Gastroesophageal sphincter (tissue), 4 donors: ENCODE measurements at regions not wholly inside any gene's neighbourhood (a gene's known extent, or its start where the extent isn't known, plus 50 kb on each side); places are given as distances from the start of the nearest gene placed in this dataset.

Source experiments
- ATAC-seq: fragments of 150-250 bp; one replicate; pipeline ENCODE4 v1.9.1; 2016; ENCODE audit warnings: mild to moderate bottlenecking, moderate library complexity
- H3K27ac ChIP-seq, 4 donors: fragments of 200-600 bp; sonication (generic) in 3 of 4; 1 replicate in 3 of 4; 2 replicates in 1 of 4; pipeline ENCODE4 v1.5.1; 2016 to 2019
- H3K27me3 ChIP-seq: fragments of 200-600 bp; sonication (generic); one replicate; pipeline ENCODE4 v1.5.1; 2019
- H3K36me3 ChIP-seq, 2 donors: fragments of 200-600 bp; sonication (generic); one replicate each; pipeline ENCODE4 v1.5.1; 2019; ENCODE audit warnings: control low read depth in 1 of 2
- H3K4me1 ChIP-seq, 3 donors: fragments of 200-600 bp; sonication (generic); 1 replicate in 2 of 3; 2 replicates in 1 of 3; pipeline ENCODE4 v1.5.1; 2016 to 2019; ENCODE audit warnings: control low read depth in 2 of 3
- H3K4me3 ChIP-seq, 2 donors: fragments of 200-600 bp; sonication (generic); one replicate each; pipeline ENCODE4 v1.5.1; 2019; ENCODE audit warnings: mild to moderate bottlenecking in 1 of 2, moderate library complexity in 1 of 2
- H3K9me3 ChIP-seq, 3 donors: fragments of 200-600 bp; sonication (generic); one replicate each; pipeline ENCODE4 v1.5.1; 2017 to 2019; ENCODE audit warnings: control low read depth in 2 of 3
- CTCF ChIP-seq, 4 experiments: fragments of 200-600 bp in 2 of 4; fragments of 450-650 bp in 2 of 4; sonication (generic) in 1 of 4; IDR thresholded peaks; one replicate each; pipeline ENCODE4 v1.5.1; 2017 to 2019; ENCODE audit warnings: antibody characterized with exemption in 4 of 4, mild to moderate bottlenecking in 2 of 4, moderate library complexity in 2 of 4
- EP300 ChIP-seq: sonication (generic); formaldehyde crosslinking; IDR thresholded peaks from one replicate; pipeline ENCODE4 v1.6.1; 2017; ENCODE audit warnings: antibody characterized with exemption, mild to moderate bottlenecking
- POLR2A ChIP-seq, 2 donors: fragments of 450-650 bp; IDR thresholded peaks; one replicate each; pipeline ENCODE4 v1.6.1; 2017; ENCODE audit warnings: antibody characterized with exemption in 2 of 2, mild to moderate bottlenecking in 2 of 2, moderate library complexity in 1 of 2
- POLR2AphosphoS5 ChIP-seq: sonication (generic); formaldehyde crosslinking; IDR thresholded peaks from one replicate; pipeline ENCODE4 v1.6.1; 2017; ENCODE audit warnings: antibody characterized with exemption
- WGBS, 2 donors: methylation state at CpG; one replicate each; pipeline ENCODE4 v1.1.5; 2018; ENCODE audit warnings: low coverage in 1 of 2; 5-methylcytosine and 5-hydroxymethylcytosine counted together

GRCh38 chr2:191543708-191544107, 134.2 kb upstream of the NABP1 start:
- no peak for ATAC-seq
- H3K36me3 ChIP-seq: no peaks in the 10 kb centered on the region
- 56 to 58% methylated on average over 1 to 2 of the region's 2 CpGs for WGBS, 2 donors

GRCh38 chr2:191544461-191545062, 133.4 kb upstream of the NABP1 start:
- H3K4me3 ChIP-seq: no peak overlapping the region
- H3K27me3 ChIP-seq: no peaks in the 10 kb centered on the region
- no peak overlapping the region for H3K27ac ChIP-seq
- H3K36me3 ChIP-seq: no peaks in the 10 kb centered on the region
- no peak for ATAC-seq
- TF ChIP-seq CTCF (IDR thresholded peaks at IDR 0.05) (no peak), POLR2A (IDR thresholded peaks at IDR 0.05) (no peak), EP300 (no peak), POLR2AphosphoS5 (no peak)
- no peaks in the 10 kb centered on the region for H3K4me1 ChIP-seq
- peaks cover 0 to 6% (median 0%) of the 10 kb centered on the region in 3 donors for H3K9me3 ChIP-seq

More at GRCh38 chr2:191543708-191544107, 134.2 kb upstream of the NABP1 start:
- H3K4me1 ChIP-seq: no peaks in the 10 kb centered on the region
- no peak overlapping the region for H3K27ac ChIP-seq
- H3K27me3 ChIP-seq: no peaks in the 10 kb centered on the region
- TF ChIP-seq POLR2AphosphoS5: no peak
- TF ChIP-seq EP300: no peak
- no peak for TF ChIP-seq CTCF (IDR thresholded peaks at IDR 0.05)
- TF ChIP-seq POLR2A (IDR thresholded peaks at IDR 0.05): no peak
- no peak overlapping the region for H3K4me3 ChIP-seq
- peaks cover 0 to 6% (median 0%) of the 10 kb centered on the region in 3 donors for H3K9me3 ChIP-seq

- Histone ChIP-seq H3K36me3 (no peaks in the 10 kb centered on the region), H3K9me3 (peaks cover 0 to 6% (median 0%) of the 10 kb centered on the region in 3 donors), H3K27ac (no peak overlapping the region), H3K4me3 (no peak overlapping the region), H3K4me1 (no peaks in the 10 kb centered on the region), H3K27me3 (no peaks in the 10 kb centered on the region)
- 89 to 95% methylated on average over 2 of the region's 2 CpGs for WGBS, 2 donors
- no peak for ATAC-seq
- TF ChIP-seq CTCF (IDR thresholded peaks at IDR 0.05): no peak
- no peak for TF ChIP-seq EP300
Measured at GRCh38 chr2:191545361-191545760, 132.6 kb upstream of the NABP1 start.

GRCh38 chr2:191552066-191552465, 125.9 kb upstream of the NABP1 start:
- Histone ChIP-seq H3K27me3 (peaks cover 5% of the 10 kb centered on the region), H3K4me3 (no peak overlapping the region), H3K36me3 (no peaks in the 10 kb centered on the region), H3K27ac (no peak overlapping the region), H3K9me3 (no peaks in the 10 kb centered on the region), H3K4me1 (peaks cover 0 to 5% (median 0%) of the 10 kb centered on the region in 3 donors)
- no peak for ATAC-seq
- WGBS, 2 donors: 42 to 52% methylated on average over 6 of the region's 6 CpGs
- TF ChIP-seq POLR2AphosphoS5 (no peak), EP300 (no peak), POLR2A (IDR thresholded peaks at IDR 0.05) (no peak), CTCF (IDR thresholded peaks at IDR 0.05) (no peak)

GRCh38 chr2:191554240-191554639, 123.7 kb upstream of the NABP1 start:
- Histone ChIP-seq H3K27me3 (peaks cover 5% of the 10 kb centered on the region), H3K4me3 (no peak overlapping the region), H3K36me3 (no peaks in the 10 kb centered on the region), H3K9me3 (no peaks in the 10 kb centered on the region), H3K27ac (no peak overlapping the region), H3K4me1 (peaks cover 0 to 5% (median 0%) of the 10 kb centered on the region in 3 donors)
- ATAC-seq: no peak
- TF ChIP-seq EP300 (no peak), POLR2AphosphoS5 (no peak), POLR2A (IDR thresholded peaks at IDR 0.05) (no peak), CTCF (IDR thresholded peaks at IDR 0.05) (no peak)
- WGBS, 2 donors: 81 to 85% methylated on average over 2 to 3 of the region's 3 CpGs
